Gastrocnemius medialis (tissue), 4 donors: ENCODE measurements at regions not wholly inside any gene's neighbourhood (a gene's known extent, or its start where the extent isn't known, plus 50 kb on each side); places are given as distances from the start of the nearest gene placed in this dataset.

Experiments
- ATAC-seq, 2 donors: fragments of 150-250 bp; one replicate each; pipeline ENCODE4 v1.9.1; 2016
- DNase-seq, 2 donors: peaks; one replicate each; pipeline ENCODE4 v3.0.0-alpha.2; 2019
- H3K27ac ChIP-seq, 4 donors: fragments of 200-600 bp; sonication (generic); 1 replicate in 1 of 4; 2 replicates in 3 of 4; pipeline ENCODE4 v1.5.1; 2016 to 2018; ENCODE audit warnings: mild to moderate bottlenecking in 2 of 4, moderate library complexity in 1 of 4
- H3K27me3 ChIP-seq, 3 donors: fragments of 200-600 bp; sonication (generic) in 2 of 3; 1 replicate in 1 of 3; 2 replicates in 2 of 3; pipeline versions ENCODE4 v1.5.1 to v1.6.0; 2016 to 2019; ENCODE audit warnings: mild to moderate bottlenecking in 1 of 3, moderate library complexity in 1 of 3
- H3K36me3 ChIP-seq, 2 donors: fragments of 200-600 bp; sonication (generic) in 1 of 2; one replicate each; pipeline ENCODE4 v1.5.1; 2017 to 2018
- H3K4me1 ChIP-seq, 2 donors: fragments of 200-600 bp; sonication (generic) in 1 of 2; one replicate each; pipeline ENCODE4 v1.5.1; 2016 to 2017; ENCODE audit warnings: mild to moderate bottlenecking in 2 of 2
- H3K4me3 ChIP-seq, 4 donors: fragments of 200-600 bp; sonication (generic) in 3 of 4; 1 replicate in 1 of 4; 2 replicates in 3 of 4; pipeline ENCODE4 v1.5.1; 2016 to 2019; ENCODE audit warnings: mild to moderate bottlenecking in 2 of 4
- H3K9me3 ChIP-seq, 3 donors: fragments of 200-600 bp; sonication (generic) in 2 of 3; 1 replicate in 1 of 3; 2 replicates in 2 of 3; pipeline ENCODE4 v1.5.1; 2016 to 2019
- CTCF ChIP-seq, 5 experiments: fragments of 450-650 bp in 3 of 5; fragments of 200-600 bp in 2 of 5; sonication (generic) in 2 of 5; IDR thresholded peaks in 4 of 5; conservative IDR thresholded peaks in 1 of 5; 1 replicate in 4 of 5; 2 replicates in 1 of 5; pipeline ENCODE4 v1.5.1; 2016 to 2019; ENCODE audit warnings: antibody characterized with exemption in 5 of 5, mild to moderate bottlenecking in 3 of 5, moderate library complexity in 3 of 5
- POLR2A ChIP-seq, 2 donors: fragments of 450-650 bp; IDR thresholded peaks; one replicate each; pipeline ENCODE4 v1.6.1; 2017; ENCODE audit warnings: antibody characterized with exemption in 2 of 2, mild to moderate bottlenecking in 2 of 2, moderate library complexity in 2 of 2
- in situ Hi-C, 4 donors: fragments of 200-750 bp; cut with MboI; loops; one replicate each; pipeline versions ENCODE4 v1.15.0 to v1.8.0; 2017; ENCODE audit warnings: low sequenced_read_pairs in 4 of 4
- intact Hi-C: fragments of 100-400 bp; cut with DNase I; formaldehyde crosslinking; loops from one replicate; pipeline ENCODE4 v1.15.1; 2023; ENCODE audit warnings: low total_unique reads

- ATAC-seq, result no peak
- Histone ChIP-seq H3K9me3 (no peaks in the 10 kb centered on the region), H3K4me1 (no peaks in the 10 kb centered on the region), H3K36me3 (no peaks in the 10 kb centered on the region), H3K27me3 (no peaks in the 10 kb centered on the region), H3K27ac (no peak overlapping the region), H3K4me3 (no peak overlapping the region)
- no peak for DNase-seq
- intact Hi-C loops, result no loop called here
- in situ Hi-C loops, result no loop called here
- TF ChIP-seq CTCF (IDR thresholded peaks at IDR 0.05 in 4 of 5, conservative IDR thresholded peaks at IDR 0.05 in 1 of 5) (no peak), POLR2A (IDR thresholded peaks at IDR 0.05) (no peak)
These were observed 117.8 kb upstream of the FAM20A start for GRCh38 chr17:68718926-68719325.

GRCh38 chr17:68718465-68718864 lies 117.3 kb upstream of the FAM20A start:
- no peak for TF ChIP-seq POLR2A (IDR thresholded peaks at IDR 0.05)
- TF ChIP-seq CTCF (IDR thresholded peaks at IDR 0.05 in 4 of 5, conservative IDR thresholded peaks at IDR 0.05 in 1 of 5), result no peak
- intact Hi-C loops (no loop called here), in situ Hi-C loops (no loop called here)
- no peaks in the 10 kb centered on the region for H3K36me3 ChIP-seq
- no peak overlapping the region for H3K27ac ChIP-seq
- H3K9me3 ChIP-seq, result no peaks in the 10 kb centered on the region
- H3K4me1 ChIP-seq, result no peaks in the 10 kb centered on the region
- DNase-seq (no peak), ATAC-seq (no peak)
- H3K4me3 ChIP-seq, result no peak overlapping the region
- no peaks in the 10 kb centered on the region for H3K27me3 ChIP-seq

- Histone ChIP-seq H3K27ac (no peak overlapping the region), H3K4me3 (no peak overlapping the region), H3K9me3 (no peaks in the 10 kb centered on the region), H3K27me3 (no peaks in the 10 kb centered on the region), H3K36me3 (no peaks in the 10 kb centered on the region), H3K4me1 (no peaks in the 10 kb centered on the region)
- no peak for DNase-seq
- in situ Hi-C loops (no loop called here), intact Hi-C loops (no loop called here)
- TF ChIP-seq CTCF (IDR thresholded peaks at IDR 0.05 in 4 of 5, conservative IDR thresholded peaks at IDR 0.05 in 1 of 5) (no peak), POLR2A (IDR thresholded peaks at IDR 0.05) (no peak)
- ATAC-seq, result no peak
These were observed 113.5 kb upstream of the FAM20A start for GRCh38 chr17:68714676-68715075.

GRCh38 chr17:68711858-68712257 lies 110.7 kb upstream of the FAM20A start:
- ATAC-seq (no peak), DNase-seq (no peak)
- Histone ChIP-seq H3K36me3 (no peaks in the 10 kb centered on the region), H3K27me3 (no peaks in the 10 kb centered on the region), H3K27ac (no peak overlapping the region), H3K4me1 (no peaks in the 10 kb centered on the region), H3K9me3 (no peaks in the 10 kb centered on the region), H3K4me3 (no peak overlapping the region)
- in situ Hi-C loops (no loop called here), intact Hi-C loops (no loop called here)
- no peak for TF ChIP-seq CTCF (IDR thresholded peaks at IDR 0.05 in 4 of 5, conservative IDR thresholded peaks at IDR 0.05 in 1 of 5)

- in situ Hi-C loops, result no loop called here
- no peaks in the 10 kb centered on the region for H3K36me3 ChIP-seq
- no peak for TF ChIP-seq CTCF (IDR thresholded peaks at IDR 0.05 in 4 of 5, conservative IDR thresholded peaks at IDR 0.05 in 1 of 5)
- TF ChIP-seq POLR2A (IDR thresholded peaks at IDR 0.05), result no peak
- no peak overlapping the region for H3K4me3 ChIP-seq
- no peaks in the 10 kb centered on the region for H3K27me3 ChIP-seq
- no peak for ATAC-seq
- no peaks in the 10 kb centered on the region for H3K9me3 ChIP-seq
- no peaks in the 10 kb centered on the region for H3K4me1 ChIP-seq
- no peak for DNase-seq
- intact Hi-C loops, result no loop called here
- peak overlapping the region in 2 of 4 donors; percentile 19 to 29 for H3K27ac ChIP-seq
These were observed 109.8 kb upstream of the FAM20A start for GRCh38 chr17:68710976-68711375.
